ENCODE measurements at regions not wholly inside any gene's neighbourhood (a gene's known extent, or its start where the extent isn't known, plus 50 kb on each side); places are given as distances from the start of the nearest gene placed in this dataset.
"Not testable (repeated sequence)": the region's sequence is repeated elsewhere in the genome, so short reads cannot be mapped to it uniquely, and the experiment has no call there.

- TF ChIP-seq POLR2AphosphoS5 (IDR thresholded peaks at IDR 0.05); CTCF (IDR thresholded peaks at IDR 0.05 in 8 of 11, conservative IDR thresholded peaks at IDR 0.05 in 3 of 11); POLR2A (IDR thresholded peaks at IDR 0.05): not testable (repeated sequence)
Observed at GRCh38 chr7:142495879-142496278, 238.0 kb upstream of the PRSS58 start.

Data from spleen (tissue), 7 donors.